ENCODE measurements at regions not wholly inside any gene's neighbourhood (a gene's known extent, or its start where the extent isn't known, plus 50 kb on each side); places are given as distances from the start of the nearest gene placed in this dataset.

DNA sequence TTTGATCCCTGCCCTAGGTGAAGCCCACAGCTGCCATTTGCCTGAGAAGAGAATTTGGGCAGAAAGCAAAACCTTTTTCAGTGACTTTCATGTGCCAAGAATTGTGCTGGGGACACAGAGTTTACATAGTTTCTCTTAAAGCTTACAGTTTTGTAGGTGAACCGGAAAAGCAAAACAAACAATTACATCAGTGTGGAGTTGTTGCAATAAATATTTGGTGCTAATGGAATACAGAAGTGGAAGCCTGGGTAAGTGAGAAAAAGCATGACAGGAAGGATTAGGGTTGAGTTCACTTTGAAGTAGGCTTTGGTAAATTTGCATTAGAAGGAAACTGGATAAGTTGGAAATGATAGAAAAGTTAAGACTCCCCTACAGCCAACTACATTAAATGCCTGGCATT is 82.7 kb downstream of the RASSF10 start:
- H3K9me3 ChIP-seq (replicated peaks; ENCODE audit: low read length), result no peaks in the 10 kb centered on the region
- no peaks in the 10 kb centered on the region for H3K36me3 ChIP-seq (ENCODE audit: insufficient read depth, low read length)
- peaks cover 38% of the 10 kb centered on the region for H3K27me3 ChIP-seq (ENCODE audit: control insufficient read depth, insufficient read depth, low read length)
- no peak overlapping the region for H3K4me3 ChIP-seq (ENCODE audit: low read length)
- no peak overlapping the region for H3K9ac ChIP-seq (ENCODE audit: low read depth, low read length)
- no peak overlapping the region for H3K4me2 ChIP-seq (ENCODE audit: low read length)
- H3K4me1 ChIP-seq (ENCODE audit: control insufficient read depth, insufficient read depth, low read length), result no peaks in the 10 kb centered on the region

DNA sequence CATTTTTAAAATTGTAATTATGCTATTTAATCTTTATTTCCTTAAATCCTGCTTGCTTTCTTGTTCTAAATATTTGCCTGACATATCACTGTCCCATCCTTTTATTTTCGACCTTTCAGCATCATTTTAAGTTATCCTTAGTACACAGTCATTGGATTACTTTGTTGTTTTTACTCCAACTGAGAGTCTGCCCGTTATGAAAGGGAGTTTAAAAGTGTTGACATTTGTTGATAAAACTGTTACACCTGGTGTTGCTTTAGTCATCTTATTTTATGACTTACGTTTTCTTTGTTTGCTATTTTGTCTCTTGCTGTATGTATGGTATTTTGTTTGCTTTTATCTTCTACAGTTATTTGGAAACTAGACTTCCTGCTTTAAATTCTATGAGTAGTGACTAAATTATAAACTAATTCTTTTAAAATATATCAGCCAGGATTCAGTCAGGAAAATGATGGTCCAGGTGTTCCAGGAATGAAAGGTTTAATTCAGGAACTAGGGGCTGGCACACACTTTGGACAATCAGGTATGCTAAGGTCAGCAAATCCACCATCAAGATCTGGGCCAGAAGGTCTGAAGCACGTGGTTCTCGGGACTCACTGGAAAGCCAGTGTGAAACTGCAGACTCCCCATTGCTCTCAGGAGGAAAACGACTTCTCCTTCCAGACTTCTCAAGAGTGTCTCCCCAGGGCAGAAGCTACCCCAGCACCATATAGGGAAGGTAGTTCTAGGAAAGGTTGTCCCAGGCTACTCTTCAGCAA is 86.0 kb downstream of the RASSF10 start:
- H3K36me3 ChIP-seq (ENCODE audit: insufficient read depth, low read length), result no peaks in the 10 kb centered on the region
- no peaks in the 10 kb centered on the region for H3K4me1 ChIP-seq (ENCODE audit: control insufficient read depth, insufficient read depth, low read length)
- H3K9ac ChIP-seq (ENCODE audit: low read depth, low read length), result no peak overlapping the region
- H3K27me3 ChIP-seq (ENCODE audit: control insufficient read depth, insufficient read depth, low read length), result peaks cover 39% of the 10 kb centered on the region
- H3K4me3 ChIP-seq (ENCODE audit: low read length), result no peak overlapping the region
- no peaks in the 10 kb centered on the region for H3K9me3 ChIP-seq (replicated peaks; ENCODE audit: low read length)
- no peak overlapping the region for H3K4me2 ChIP-seq (ENCODE audit: low read length)

DNA sequence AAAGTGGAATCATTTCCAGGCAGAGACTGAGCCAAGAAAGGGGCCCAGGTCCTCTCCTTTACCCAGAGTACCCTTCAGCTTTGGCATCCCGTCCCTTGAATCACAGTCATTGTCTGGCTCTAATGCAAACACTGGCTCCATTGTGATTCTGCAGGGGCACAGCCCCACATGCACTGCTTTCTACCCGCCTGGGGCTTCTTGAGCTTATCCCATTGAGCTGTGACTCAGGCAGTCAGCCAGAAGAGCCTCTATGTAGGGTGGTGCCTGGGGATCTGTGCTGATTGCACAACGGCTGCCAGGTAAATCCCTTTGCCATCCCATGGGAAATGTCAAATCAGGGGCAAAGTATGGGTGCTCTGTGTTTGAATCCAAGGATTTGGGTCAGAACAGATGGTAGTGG is 88.9 kb downstream of the RASSF10 start:
- H3K4me2 ChIP-seq (ENCODE audit: low read length), result no peak overlapping the region
- H3K4me3 ChIP-seq (ENCODE audit: low read length), result no peak overlapping the region
- H3K9ac ChIP-seq (ENCODE audit: low read depth, low read length), result no peak overlapping the region
- H3K9me3 ChIP-seq (replicated peaks; ENCODE audit: low read length), result no peaks in the 10 kb centered on the region
- H3K4me1 ChIP-seq (ENCODE audit: control insufficient read depth, insufficient read depth, low read length), result no peaks in the 10 kb centered on the region
- H3K36me3 ChIP-seq (ENCODE audit: insufficient read depth, low read length), result no peaks in the 10 kb centered on the region
- peaks cover 34% of the 10 kb centered on the region for H3K27me3 ChIP-seq (ENCODE audit: control insufficient read depth, insufficient read depth, low read length)

DNA sequence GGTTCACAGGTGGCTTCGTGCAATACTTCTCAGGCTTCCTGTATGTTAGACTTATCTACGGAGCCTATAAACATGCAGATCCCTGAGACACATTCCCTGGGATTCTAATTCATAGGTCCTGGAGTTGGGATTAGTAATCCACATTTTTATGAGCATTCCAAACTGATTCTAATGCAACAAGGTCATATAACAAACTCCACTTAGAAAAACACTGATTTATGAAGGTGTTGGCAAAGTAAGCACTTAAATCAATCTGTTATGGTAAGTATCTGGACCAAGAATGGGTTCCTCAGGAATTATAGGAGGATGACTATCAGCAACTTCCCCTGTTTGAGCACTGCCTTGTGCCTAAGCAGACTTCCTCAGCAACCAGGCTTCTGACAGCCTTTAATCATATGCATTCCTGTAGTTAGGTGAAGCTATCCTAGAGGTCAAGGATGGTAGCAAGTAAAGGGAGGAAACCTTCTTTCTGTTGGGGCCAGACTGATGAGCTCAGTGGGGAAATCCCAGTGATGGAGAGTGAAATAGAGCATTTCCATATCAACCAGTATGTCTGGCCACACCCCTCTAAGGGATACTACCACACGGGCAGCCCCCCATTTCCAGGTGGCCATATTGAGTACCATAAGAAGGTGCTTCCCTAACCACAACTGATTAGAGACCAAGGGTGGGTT is 89.6 kb downstream of the RASSF10 start:
- no peaks in the 10 kb centered on the region for H3K9me3 ChIP-seq (replicated peaks; ENCODE audit: low read length)
- H3K4me2 ChIP-seq (ENCODE audit: low read length), result no peak overlapping the region
- no peaks in the 10 kb centered on the region for H3K36me3 ChIP-seq (ENCODE audit: insufficient read depth, low read length)
- peaks cover 40% of the 10 kb centered on the region for H3K27me3 ChIP-seq (ENCODE audit: control insufficient read depth, insufficient read depth, low read length)
- H3K4me3 ChIP-seq (ENCODE audit: low read length), result no peak overlapping the region
- no peak overlapping the region for H3K9ac ChIP-seq (ENCODE audit: low read depth, low read length)
- H3K4me1 ChIP-seq (ENCODE audit: control insufficient read depth, insufficient read depth, low read length), result no peaks in the 10 kb centered on the region

DNA sequence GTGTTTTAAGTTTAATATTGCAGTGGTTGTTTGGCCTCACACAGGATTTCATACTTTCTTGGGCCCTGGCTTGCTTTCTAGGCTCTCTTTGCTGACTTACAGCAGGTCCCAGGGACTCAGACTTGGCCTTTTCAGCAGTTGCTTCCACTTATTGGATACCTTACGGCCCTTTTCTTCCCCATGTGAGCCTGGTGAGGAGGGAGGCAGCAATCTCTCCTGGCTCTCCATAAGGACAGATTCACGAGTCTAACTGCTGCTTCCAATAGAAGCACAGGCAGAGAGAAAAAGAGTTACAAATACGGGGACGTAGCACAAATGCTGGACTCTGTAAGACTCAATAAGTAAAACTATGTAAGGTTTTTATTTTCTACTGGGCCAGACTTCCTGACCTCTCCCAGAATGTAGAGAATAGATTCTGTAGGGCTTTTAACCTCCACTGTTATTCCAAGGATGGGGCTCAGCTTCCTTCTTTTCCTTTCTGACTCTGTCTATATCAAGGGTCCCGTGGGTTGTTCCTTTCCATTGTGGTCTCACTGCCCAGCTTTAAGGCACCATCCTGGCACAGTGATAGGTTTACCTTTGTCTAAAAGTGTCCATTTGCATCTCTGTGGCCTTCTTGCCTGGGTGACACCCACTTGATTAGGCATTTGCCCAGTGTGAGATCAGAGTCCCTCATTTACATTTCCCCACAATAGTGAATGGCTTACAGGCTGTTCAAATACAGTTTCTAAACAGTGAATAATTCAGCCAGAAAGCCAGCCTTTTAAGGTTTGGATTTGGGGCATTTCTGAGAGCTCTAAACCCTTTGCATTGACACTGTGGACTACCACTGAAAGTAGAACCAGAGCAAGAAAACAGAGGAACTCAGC is 92.8 kb downstream of the RASSF10 start:
- Histone ChIP-seq H3K9me3 (replicated peaks; ENCODE audit: low read length) (no peaks in the 10 kb centered on the region), H3K27me3 (ENCODE audit: control insufficient read depth, insufficient read depth, low read length) (peaks cover 47% of the 10 kb centered on the region), H3K9ac (ENCODE audit: low read depth, low read length) (no peak overlapping the region), H3K36me3 (ENCODE audit: insufficient read depth, low read length) (no peaks in the 10 kb centered on the region), H3K4me1 (ENCODE audit: control insufficient read depth, insufficient read depth, low read length) (no peaks in the 10 kb centered on the region), H3K4me3 (ENCODE audit: low read length) (no peak overlapping the region), H3K4me2 (ENCODE audit: low read length) (no peak overlapping the region)

DNA sequence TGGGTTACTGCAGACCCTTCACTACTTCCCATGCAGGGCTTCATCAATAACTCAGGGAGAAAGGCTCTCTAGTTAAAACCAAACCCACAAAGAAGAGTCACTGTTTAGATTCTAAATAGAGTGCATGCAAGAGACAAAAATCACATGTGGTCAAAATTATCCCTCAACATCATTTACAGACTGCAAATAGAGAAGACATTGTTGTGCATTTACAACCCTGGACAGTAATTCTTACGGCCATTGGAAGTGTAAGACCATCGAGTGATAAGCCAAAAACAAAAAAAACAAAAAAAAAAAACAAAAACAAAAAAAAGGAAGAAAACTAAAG is 93.4 kb downstream of the RASSF10 start:
- Histone ChIP-seq H3K27me3 (ENCODE audit: control insufficient read depth, insufficient read depth, low read length) (peaks cover 47% of the 10 kb centered on the region), H3K4me1 (ENCODE audit: control insufficient read depth, insufficient read depth, low read length) (no peaks in the 10 kb centered on the region), H3K9ac (ENCODE audit: low read depth, low read length) (no peak overlapping the region), H3K4me2 (ENCODE audit: low read length) (no peak overlapping the region), H3K4me3 (ENCODE audit: low read length) (no peak overlapping the region), H3K9me3 (replicated peaks; ENCODE audit: low read length) (no peaks in the 10 kb centered on the region), H3K36me3 (ENCODE audit: insufficient read depth, low read length) (no peaks in the 10 kb centered on the region)

DNA sequence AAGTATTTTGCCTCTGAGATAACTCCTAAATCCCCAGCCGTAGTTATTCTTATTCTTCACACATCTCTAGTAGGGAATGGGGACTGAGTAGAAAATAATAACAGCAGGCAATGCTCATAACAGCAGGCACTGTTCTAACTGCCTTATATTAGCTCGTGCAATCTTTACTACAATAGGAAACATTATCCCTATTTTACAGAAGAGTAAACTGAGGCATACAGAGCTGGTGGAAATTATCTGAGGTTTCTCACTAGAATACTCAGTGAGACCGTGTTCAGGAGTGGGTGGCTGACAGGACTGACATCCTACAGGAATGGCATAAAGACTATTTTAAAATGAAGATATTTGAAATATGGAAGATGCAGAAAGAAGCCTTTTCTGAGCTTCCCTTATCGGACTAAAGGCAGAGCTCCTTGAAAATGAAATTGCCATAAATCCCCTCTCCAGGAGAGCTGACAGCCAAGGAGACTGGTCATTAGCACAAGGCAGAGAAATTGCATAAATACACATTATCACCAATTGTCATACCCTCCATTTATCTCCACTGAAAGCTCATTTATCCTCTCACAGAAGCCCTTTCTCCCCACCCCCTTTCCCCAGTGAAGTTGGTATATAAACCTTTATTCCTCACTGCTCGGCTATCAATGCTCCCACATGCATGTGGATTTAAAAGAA is 93.9 kb downstream of the RASSF10 start:
- Histone ChIP-seq H3K4me3 (ENCODE audit: low read length) (no peak overlapping the region), H3K9ac (ENCODE audit: low read depth, low read length) (no peak overlapping the region), H3K4me1 (ENCODE audit: control insufficient read depth, insufficient read depth, low read length) (no peaks in the 10 kb centered on the region), H3K9me3 (replicated peaks; ENCODE audit: low read length) (no peaks in the 10 kb centered on the region), H3K36me3 (ENCODE audit: insufficient read depth, low read length) (no peaks in the 10 kb centered on the region), H3K4me2 (ENCODE audit: low read length) (no peak overlapping the region), H3K27me3 (ENCODE audit: control insufficient read depth, insufficient read depth, low read length) (peaks cover 47% of the 10 kb centered on the region)

DNA sequence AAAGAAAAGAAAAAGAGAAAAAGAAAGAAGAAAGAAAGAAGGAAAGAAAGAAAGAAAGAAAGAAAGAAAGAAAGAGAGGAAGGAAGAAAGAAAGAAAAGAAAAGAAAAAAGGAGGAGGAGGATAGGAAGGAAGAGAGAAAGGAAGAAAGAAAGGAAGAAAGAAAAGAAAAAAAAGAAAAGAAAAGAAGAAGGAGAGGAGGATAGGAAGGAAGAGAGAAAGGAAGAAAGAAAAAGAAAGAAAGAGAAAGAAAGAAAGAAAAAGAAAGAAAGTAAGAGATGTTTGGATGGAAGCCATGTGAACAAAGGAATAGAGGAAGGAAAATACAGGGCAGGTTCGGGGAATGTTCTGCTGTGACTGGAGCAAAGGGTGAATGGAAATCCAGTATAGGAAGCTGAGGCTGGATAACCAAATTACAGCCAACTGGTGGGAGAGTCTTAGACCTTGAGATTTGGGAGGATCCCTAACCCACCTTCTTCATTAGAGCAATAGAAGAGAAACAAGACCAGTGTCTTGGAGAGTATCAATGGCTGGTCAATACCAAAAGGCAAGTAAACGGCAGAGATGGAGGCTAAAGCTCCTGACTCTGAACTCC is 94.9 kb downstream of the RASSF10 start:
- no peak overlapping the region for H3K4me3 ChIP-seq (ENCODE audit: low read length)
- H3K4me1 ChIP-seq (ENCODE audit: control insufficient read depth, insufficient read depth, low read length), result no peaks in the 10 kb centered on the region
- H3K9me3 ChIP-seq (replicated peaks; ENCODE audit: low read length), result no peaks in the 10 kb centered on the region
- no peak overlapping the region for H3K4me2 ChIP-seq (ENCODE audit: low read length)
- H3K36me3 ChIP-seq (ENCODE audit: insufficient read depth, low read length), result no peaks in the 10 kb centered on the region
- peaks cover 43% of the 10 kb centered on the region for H3K27me3 ChIP-seq (ENCODE audit: control insufficient read depth, insufficient read depth, low read length)
- H3K9ac ChIP-seq (ENCODE audit: low read depth, low read length), result no peak overlapping the region

DNA sequence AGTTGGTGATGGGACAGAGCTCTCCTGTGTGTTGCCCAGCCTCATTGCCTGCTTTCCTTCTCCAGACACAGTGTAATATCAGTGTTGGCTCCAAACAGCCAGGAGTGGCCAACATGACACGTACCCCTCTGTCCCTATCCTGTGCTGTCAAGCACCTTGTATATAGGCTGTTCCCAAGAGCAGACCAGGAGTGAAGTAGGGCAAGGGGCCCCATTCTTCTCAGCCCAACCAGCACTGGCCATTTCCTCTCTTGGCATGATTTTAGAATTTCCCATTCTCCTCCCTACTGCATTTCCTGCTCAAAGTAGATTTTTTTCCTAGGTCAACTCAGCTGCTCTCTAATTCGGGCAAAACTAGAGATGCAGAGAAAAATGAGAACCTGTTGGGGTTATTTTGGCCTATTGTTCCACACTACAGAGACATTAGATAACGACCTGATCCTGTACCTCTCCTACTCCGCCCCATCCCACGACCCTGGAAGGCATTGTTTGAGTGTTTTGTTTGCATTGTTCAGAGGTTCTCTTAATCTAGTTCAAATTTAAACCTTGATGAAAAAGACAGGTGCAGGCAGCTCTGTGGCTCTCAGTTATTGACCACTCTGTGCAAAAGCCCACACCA is 95.6 kb downstream of the RASSF10 start:
- no peaks in the 10 kb centered on the region for H3K4me1 ChIP-seq (ENCODE audit: control insufficient read depth, insufficient read depth, low read length)
- no peaks in the 10 kb centered on the region for H3K9me3 ChIP-seq (replicated peaks; ENCODE audit: low read length)
- peaks cover 43% of the 10 kb centered on the region for H3K27me3 ChIP-seq (ENCODE audit: control insufficient read depth, insufficient read depth, low read length)
- H3K36me3 ChIP-seq (ENCODE audit: insufficient read depth, low read length), result no peaks in the 10 kb centered on the region
- no peak overlapping the region for H3K9ac ChIP-seq (ENCODE audit: low read depth, low read length)
- no peak overlapping the region for H3K4me2 ChIP-seq (ENCODE audit: low read length)
- no peak overlapping the region for H3K4me3 ChIP-seq (ENCODE audit: low read length)

DNA sequence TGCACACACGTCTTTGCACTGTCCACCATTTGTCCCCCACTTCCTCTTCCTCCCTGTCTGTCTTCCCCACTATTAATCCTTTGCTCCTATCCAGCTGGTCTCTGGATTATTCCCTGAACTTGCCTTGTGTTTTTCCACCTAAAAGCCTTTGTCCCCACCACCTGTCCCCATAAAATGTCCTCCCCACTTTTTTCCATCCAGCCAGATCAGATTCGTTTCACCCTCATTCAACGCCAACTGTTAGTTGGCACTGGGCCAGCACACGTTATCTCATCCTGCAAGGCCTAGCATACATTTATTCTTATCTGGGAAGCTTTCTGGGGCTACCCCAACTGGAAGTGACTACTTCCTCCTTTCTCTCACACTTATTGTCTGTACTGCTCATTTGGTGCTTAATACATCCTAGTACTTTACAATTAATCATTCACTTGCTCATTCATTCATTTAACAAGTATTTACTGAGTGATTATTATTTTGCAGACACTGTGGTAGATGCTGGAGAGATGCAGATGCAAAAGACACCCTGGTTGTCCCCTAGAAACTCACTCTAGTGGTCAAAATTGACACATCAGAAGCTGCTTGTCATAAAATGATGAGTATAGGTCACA is 96.2 kb downstream of the RASSF10 start:
- Histone ChIP-seq H3K9me3 (replicated peaks; ENCODE audit: low read length) (no peaks in the 10 kb centered on the region), H3K36me3 (ENCODE audit: insufficient read depth, low read length) (no peaks in the 10 kb centered on the region), H3K4me2 (ENCODE audit: low read length) (no peak overlapping the region), H3K4me1 (ENCODE audit: control insufficient read depth, insufficient read depth, low read length) (no peaks in the 10 kb centered on the region), H3K4me3 (ENCODE audit: low read length) (no peak overlapping the region), H3K27me3 (ENCODE audit: control insufficient read depth, insufficient read depth, low read length) (peaks cover 43% of the 10 kb centered on the region), H3K9ac (ENCODE audit: low read depth, low read length) (no peak overlapping the region)

Data from skeletal muscle satellite cell (primary cell).